ENCODE measurements at regions not wholly inside any gene's neighbourhood (a gene's known extent, or its start where the extent isn't known, plus 50 kb on each side); places are given as distances from the start of the nearest gene placed in this dataset.
A peak's percentile ranks its signal among the peaks of the same experiment; 100 is the strongest.
"Not testable (repeated sequence)": the region's sequence is repeated elsewhere in the genome, so short reads cannot be mapped to it uniquely, and the experiment has no call there.

DNA sequence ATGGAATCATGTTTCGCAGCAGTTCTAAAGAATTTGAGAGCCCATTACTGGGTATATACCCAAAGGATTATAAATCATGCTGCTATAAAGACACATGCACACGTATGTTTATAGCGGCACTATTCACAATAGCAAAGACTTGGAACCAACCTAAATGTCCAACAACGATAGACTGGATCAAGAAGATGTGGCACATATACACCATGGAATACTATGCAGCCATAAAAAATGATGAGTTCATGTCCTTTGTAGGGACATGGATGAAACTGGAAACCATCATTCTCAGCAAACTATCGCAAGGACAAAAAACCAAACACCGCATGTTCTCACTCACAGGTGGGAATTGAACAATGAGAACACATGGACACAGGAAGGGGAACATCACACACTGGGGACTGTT is 106.1 kb downstream of the NAV1 start:
- H3K9me3 ChIP-seq (ENCODE audit: control insufficient read depth in 1 of 2, low read length in 2 of 2); H3K4me3 ChIP-seq (ENCODE audit: low read depth in 1 of 2, low read length in 2 of 2); H3K27ac ChIP-seq (ENCODE audit: low read depth, low read length); H3K9ac ChIP-seq (ENCODE audit: low read depth in 1 of 2, low read length in 2 of 2); H3K27me3 ChIP-seq (ENCODE audit: control insufficient read depth in 1 of 2, insufficient read depth in 2 of 2, low read length in 2 of 2); H3K36me3 ChIP-seq (ENCODE audit: control insufficient read depth in 1 of 2, insufficient read depth in 2 of 2, low read length in 2 of 2): not testable (repeated sequence)
- H3K4me1 ChIP-seq (ENCODE audit: control insufficient read depth in 1 of 2, insufficient read depth in 2 of 2, low read length in 2 of 2), result peaks cover 9 to 14% of the 10 kb centered on the region in 2 donors

DNA sequence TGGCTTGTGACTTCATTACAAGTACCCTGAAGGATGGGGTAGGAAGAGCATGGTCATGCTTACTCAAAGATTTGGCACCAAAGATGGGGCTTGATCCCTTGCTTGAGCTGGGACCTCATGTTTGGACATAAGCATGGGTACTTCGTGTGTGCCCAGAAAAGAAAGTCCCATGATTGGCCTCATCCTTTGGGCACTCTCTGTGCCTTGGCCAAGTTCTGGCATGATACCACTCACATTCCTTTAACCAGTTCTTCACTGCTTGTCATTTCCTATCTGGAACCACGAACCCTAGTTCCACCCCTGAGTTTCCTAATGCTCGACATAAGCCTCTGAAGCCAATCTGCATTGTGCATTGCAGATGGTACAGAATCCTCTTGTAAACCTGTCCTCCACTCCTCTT is 107.0 kb downstream of the NAV1 start:
- Histone ChIP-seq H3K27ac (ENCODE audit: low read depth, low read length) (no peak overlapping the region), H3K27me3 (ENCODE audit: control insufficient read depth in 1 of 2, insufficient read depth in 2 of 2, low read length in 2 of 2) (peaks cover 9% of the 10 kb centered on the region in 2 donors), H3K9ac (ENCODE audit: low read depth in 1 of 2, low read length in 2 of 2) (no peak overlapping the region), H3K36me3 (ENCODE audit: control insufficient read depth in 1 of 2, insufficient read depth in 2 of 2, low read length in 2 of 2) (no peaks in the 10 kb centered on the region), H3K9me3 (ENCODE audit: control insufficient read depth in 1 of 2, low read length in 2 of 2) (no peaks in the 10 kb centered on the region), H3K4me1 (ENCODE audit: control insufficient read depth in 1 of 2, insufficient read depth in 2 of 2, low read length in 2 of 2) (peaks cover 11 to 17% of the 10 kb centered on the region in 2 donors), H3K4me3 (ENCODE audit: low read depth in 1 of 2, low read length in 2 of 2) (no peak overlapping the region)

GRCh38 chr1:201646411-201647022 is 107.6 kb downstream of the NAV1 start:
- Histone ChIP-seq H3K9me3 (ENCODE audit: control insufficient read depth in 1 of 2, low read length in 2 of 2) (no peaks in the 10 kb centered on the region), H3K27me3 (ENCODE audit: control insufficient read depth in 1 of 2, insufficient read depth in 2 of 2, low read length in 2 of 2) (peaks cover 9% of the 10 kb centered on the region in 2 donors), H3K4me1 (ENCODE audit: control insufficient read depth in 1 of 2, insufficient read depth in 2 of 2, low read length in 2 of 2) (peaks cover 12 to 21% of the 10 kb centered on the region in 2 donors), H3K27ac (ENCODE audit: low read depth, low read length) (no peak overlapping the region), H3K4me3 (ENCODE audit: low read depth in 1 of 2, low read length in 2 of 2) (no peak overlapping the region), H3K9ac (ENCODE audit: low read depth in 1 of 2, low read length in 2 of 2) (no peak overlapping the region), H3K36me3 (ENCODE audit: control insufficient read depth in 1 of 2, insufficient read depth in 2 of 2, low read length in 2 of 2) (no peaks in the 10 kb centered on the region)

- H3K9me3 ChIP-seq (ENCODE audit: control insufficient read depth in 1 of 2, low read length in 2 of 2), result no peaks in the 10 kb centered on the region
- H3K27me3 ChIP-seq (ENCODE audit: control insufficient read depth in 1 of 2, insufficient read depth in 2 of 2, low read length in 2 of 2), result peaks cover 9% of the 10 kb centered on the region in 2 donors
- H3K4me1 ChIP-seq (ENCODE audit: control insufficient read depth in 1 of 2, insufficient read depth in 2 of 2, low read length in 2 of 2), result peaks cover 12 to 21% of the 10 kb centered on the region in 2 donors
- H3K4me3 ChIP-seq (ENCODE audit: low read depth in 1 of 2, low read length in 2 of 2), result no peak overlapping the region
- H3K9ac ChIP-seq (ENCODE audit: low read depth in 1 of 2, low read length in 2 of 2), result no peak overlapping the region
- H3K36me3 ChIP-seq (ENCODE audit: control insufficient read depth in 1 of 2, insufficient read depth in 2 of 2, low read length in 2 of 2), result no peaks in the 10 kb centered on the region
- no peak overlapping the region for H3K27ac ChIP-seq (ENCODE audit: low read depth, low read length)
These were observed 108.2 kb downstream of the NAV1 start for GRCh38 chr1:201647094-201647493.

- Histone ChIP-seq H3K27me3 (ENCODE audit: control insufficient read depth in 1 of 2, insufficient read depth in 2 of 2, low read length in 2 of 2) (peaks cover 9% of the 10 kb centered on the region in 2 donors), H3K27ac (ENCODE audit: low read depth, low read length) (no peak overlapping the region), H3K4me3 (ENCODE audit: low read depth in 1 of 2, low read length in 2 of 2) (peak overlapping the region; percentile 44 to 69), H3K9ac (ENCODE audit: low read depth in 1 of 2, low read length in 2 of 2) (peak overlapping the region in 1 of 2 donors; percentile 7), H3K9me3 (ENCODE audit: control insufficient read depth in 1 of 2, low read length in 2 of 2) (no peaks in the 10 kb centered on the region), H3K36me3 (ENCODE audit: control insufficient read depth in 1 of 2, insufficient read depth in 2 of 2, low read length in 2 of 2) (no peaks in the 10 kb centered on the region), H3K4me1 (ENCODE audit: control insufficient read depth in 1 of 2, insufficient read depth in 2 of 2, low read length in 2 of 2) (peaks cover 12 to 21% of the 10 kb centered on the region in 2 donors)
These were observed 108.8 kb downstream of the NAV1 start for GRCh38 chr1:201647722-201648065.

DNA sequence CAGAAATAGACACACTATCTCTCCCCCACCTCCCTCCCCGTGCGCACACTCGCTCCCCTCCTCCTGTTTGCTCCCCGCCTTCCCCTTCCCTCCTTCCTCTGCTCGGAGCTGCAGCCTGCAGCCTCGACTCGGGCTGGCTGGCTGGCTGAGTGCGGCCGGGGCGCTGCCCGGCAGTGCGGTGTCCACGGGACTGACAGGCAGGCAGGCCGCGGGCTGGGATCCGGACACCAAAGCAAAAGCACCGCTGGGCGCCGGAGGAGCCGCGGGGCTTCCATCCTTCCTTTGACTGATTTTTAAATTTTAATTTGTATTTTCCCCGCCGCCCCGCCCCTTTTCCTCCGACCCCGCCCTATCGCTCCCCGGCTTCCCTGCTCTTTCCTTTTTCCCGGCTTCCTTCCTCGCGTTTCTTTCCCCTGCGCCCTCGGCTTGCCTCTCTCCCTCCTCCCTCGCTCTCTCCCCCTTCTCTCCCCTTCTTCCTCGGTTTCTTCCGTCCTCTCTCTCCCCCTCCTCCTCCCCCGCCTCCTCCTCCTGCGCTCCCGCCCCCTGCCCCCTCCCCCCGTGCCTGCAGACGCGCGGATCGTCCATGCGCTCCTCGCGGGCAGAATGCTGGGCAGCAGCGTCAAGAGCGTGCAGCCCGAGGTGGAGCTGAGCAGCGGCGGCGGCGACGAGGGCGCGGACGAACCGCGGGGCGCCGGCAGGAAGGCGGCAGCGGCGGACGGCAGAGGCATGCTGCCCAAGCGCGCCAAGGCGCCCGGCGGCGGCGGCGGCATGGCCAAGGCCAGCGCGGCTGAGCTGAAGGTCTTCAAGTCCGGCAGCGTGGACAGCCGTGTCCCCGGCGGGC is 109.4 kb downstream of the NAV1 start:
- Histone ChIP-seq H3K27me3 (ENCODE audit: control insufficient read depth in 1 of 2, insufficient read depth in 2 of 2, low read length in 2 of 2) (peaks cover 9% of the 10 kb centered on the region in 2 donors), H3K4me3 (ENCODE audit: low read depth in 1 of 2, low read length in 2 of 2) (peak overlapping the region; percentile 52 to 69), H3K4me1 (ENCODE audit: control insufficient read depth in 1 of 2, insufficient read depth in 2 of 2, low read length in 2 of 2) (peaks cover 12 to 24% of the 10 kb centered on the region in 2 donors), H3K9ac (ENCODE audit: low read depth in 1 of 2, low read length in 2 of 2) (peak overlapping the region in 1 of 2 donors; percentile 7), H3K27ac (ENCODE audit: low read depth, low read length) (no peak overlapping the region), H3K9me3 (ENCODE audit: control insufficient read depth in 1 of 2, low read length in 2 of 2) (no peaks in the 10 kb centered on the region), H3K36me3 (ENCODE audit: control insufficient read depth in 1 of 2, insufficient read depth in 2 of 2, low read length in 2 of 2) (no peaks in the 10 kb centered on the region)

DNA sequence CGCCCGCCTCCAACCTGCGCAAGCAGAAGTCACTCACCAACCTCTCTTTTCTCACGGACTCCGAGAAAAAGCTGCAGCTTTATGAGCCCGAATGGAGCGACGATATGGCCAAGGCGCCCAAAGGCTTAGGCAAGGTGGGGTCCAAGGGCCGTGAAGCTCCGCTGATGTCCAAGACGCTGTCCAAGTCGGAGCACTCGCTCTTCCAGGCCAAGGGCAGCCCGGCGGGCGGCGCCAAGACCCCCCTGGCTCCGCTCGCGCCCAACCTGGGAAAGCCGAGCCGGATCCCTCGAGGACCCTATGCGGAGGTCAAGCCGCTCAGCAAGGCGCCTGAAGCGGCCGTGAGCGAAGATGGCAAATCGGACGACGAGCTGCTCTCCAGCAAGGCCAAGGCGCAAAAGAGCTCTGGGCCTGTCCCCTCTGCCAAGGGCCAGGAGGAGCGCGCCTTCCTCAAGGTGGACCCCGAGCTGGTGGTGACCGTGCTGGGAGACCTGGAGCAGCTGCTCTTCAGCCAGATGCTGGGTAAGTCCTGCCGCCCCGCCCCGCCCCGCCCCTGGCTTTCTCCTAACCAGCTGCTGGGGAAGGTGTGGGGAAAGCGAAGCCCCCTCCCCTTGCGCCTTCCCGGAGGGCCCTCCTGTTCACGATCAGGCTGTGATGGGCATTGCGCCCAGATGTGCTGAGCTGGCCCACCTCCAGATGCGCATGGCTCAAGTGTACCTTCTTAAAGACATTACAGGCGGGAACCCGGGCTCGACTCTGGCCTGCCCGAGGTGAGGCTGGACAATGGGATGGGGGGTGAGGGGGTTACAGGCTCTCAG is 110.2 kb downstream of the NAV1 start:
- no peaks in the 10 kb centered on the region for H3K9me3 ChIP-seq (ENCODE audit: control insufficient read depth in 1 of 2, low read length in 2 of 2)
- H3K36me3 ChIP-seq (ENCODE audit: control insufficient read depth in 1 of 2, insufficient read depth in 2 of 2, low read length in 2 of 2), result no peaks in the 10 kb centered on the region
- H3K4me1 ChIP-seq (ENCODE audit: control insufficient read depth in 1 of 2, insufficient read depth in 2 of 2, low read length in 2 of 2), result peaks cover 12 to 26% of the 10 kb centered on the region in 2 donors
- H3K27ac ChIP-seq (ENCODE audit: low read depth, low read length), result no peak overlapping the region
- peak overlapping the region; percentile 43 to 53 for H3K9ac ChIP-seq (ENCODE audit: low read depth in 1 of 2, low read length in 2 of 2)
- H3K27me3 ChIP-seq (ENCODE audit: control insufficient read depth in 1 of 2, insufficient read depth in 2 of 2, low read length in 2 of 2), result peaks cover 9% of the 10 kb centered on the region in 2 donors
- H3K4me3 ChIP-seq (ENCODE audit: low read depth in 1 of 2, low read length in 2 of 2), result peak overlapping the region; percentile 69 to 70

- peak overlapping the region; percentile 32 for H3K27ac ChIP-seq (ENCODE audit: low read depth, low read length)
- H3K9ac ChIP-seq (ENCODE audit: low read depth in 1 of 2, low read length in 2 of 2), result peak overlapping the region; percentile 53 to 66
- peak overlapping the region; percentile 69 to 70 for H3K4me3 ChIP-seq (ENCODE audit: low read depth in 1 of 2, low read length in 2 of 2)
- H3K9me3 ChIP-seq (ENCODE audit: control insufficient read depth in 1 of 2, low read length in 2 of 2), result no peaks in the 10 kb centered on the region
- H3K36me3 ChIP-seq (ENCODE audit: control insufficient read depth in 1 of 2, insufficient read depth in 2 of 2, low read length in 2 of 2), result no peaks in the 10 kb centered on the region
- H3K4me1 ChIP-seq (ENCODE audit: control insufficient read depth in 1 of 2, insufficient read depth in 2 of 2, low read length in 2 of 2), result peaks cover 12 to 26% of the 10 kb centered on the region in 2 donors
- peaks cover 9% of the 10 kb centered on the region in 2 donors for H3K27me3 ChIP-seq (ENCODE audit: control insufficient read depth in 1 of 2, insufficient read depth in 2 of 2, low read length in 2 of 2)
These were observed 111.1 kb downstream of the NAV1 start for GRCh38 chr1:201649761-201650622.

DNA sequence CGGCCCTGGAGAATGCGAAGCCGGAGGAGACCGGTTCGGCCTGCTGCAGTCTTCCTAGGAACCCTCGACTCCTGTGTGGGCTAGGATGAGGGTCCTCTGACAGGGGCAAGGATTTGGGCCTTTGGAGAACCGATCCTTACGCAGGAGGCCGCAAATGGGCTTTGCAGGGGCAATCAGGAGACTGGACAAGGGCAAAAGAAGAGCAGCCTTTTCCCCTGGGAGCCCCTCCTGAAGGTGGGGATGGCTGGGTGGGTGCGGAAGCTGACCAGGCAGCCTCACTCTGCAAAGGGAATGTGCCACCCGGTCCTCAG is 111.7 kb downstream of the NAV1 start:
- Histone ChIP-seq H3K4me1 (ENCODE audit: control insufficient read depth in 1 of 2, insufficient read depth in 2 of 2, low read length in 2 of 2) (peaks cover 14 to 29% of the 10 kb centered on the region in 2 donors), H3K36me3 (ENCODE audit: control insufficient read depth in 1 of 2, insufficient read depth in 2 of 2, low read length in 2 of 2) (no peaks in the 10 kb centered on the region), H3K9me3 (ENCODE audit: control insufficient read depth in 1 of 2, low read length in 2 of 2) (no peaks in the 10 kb centered on the region), H3K27me3 (ENCODE audit: control insufficient read depth in 1 of 2, insufficient read depth in 2 of 2, low read length in 2 of 2) (peaks cover 9% of the 10 kb centered on the region in 2 donors), H3K9ac (ENCODE audit: low read depth in 1 of 2, low read length in 2 of 2) (peak overlapping the region; percentile 53 to 64), H3K27ac (ENCODE audit: low read depth, low read length) (no peak overlapping the region), H3K4me3 (ENCODE audit: low read depth in 1 of 2, low read length in 2 of 2) (peak overlapping the region; percentile 69 to 70)
